ENCODE measurements at regions not wholly inside any gene's neighbourhood (a gene's known extent, or its start where the extent isn't known, plus 50 kb on each side); places are given as distances from the start of the nearest gene placed in this dataset.

- H4K5ac ChIP-seq (ENCODE audit: low read depth, low read length), result no peak overlapping the region
- H3K27ac ChIP-seq (ENCODE audit: insufficient read depth, low read length), result no peak overlapping the region
- in situ Hi-C loops (cut with MboI; ENCODE audit: low sequenced_read_pairs), result no loop called here
- H3K9ac ChIP-seq (ENCODE audit: low read depth, low read length), result no peak overlapping the region
- H4K91ac ChIP-seq (ENCODE audit: insufficient read depth, low read depth, low read length), result no peak overlapping the region
- H3K27me3 ChIP-seq (ENCODE audit: control insufficient read depth, insufficient read depth, low read length), result no peaks in the 10 kb centered on the region
- no peak overlapping the region for H3K18ac ChIP-seq (ENCODE audit: low read depth, low read length)
- H3K4me1 ChIP-seq (ENCODE audit: control insufficient read depth, insufficient read depth, low read length), result no peaks in the 10 kb centered on the region
- POLR2A ChIA-PET (ENCODE audit: unreplicated experiment), result no interaction called here
- no peaks in the 10 kb centered on the region for H3K36me3 ChIP-seq (ENCODE audit: control insufficient read depth, insufficient read depth, low read length)
- H2AK9ac ChIP-seq (replicated peaks; ENCODE audit: low read depth, low read length, poor library complexity), result no peak overlapping the region
- H2BK5ac ChIP-seq (ENCODE audit: low read depth, low read length, poor library complexity, severe bottlenecking), result no peak overlapping the region
- no peak overlapping the region for H2AK5ac ChIP-seq (ENCODE audit: low read depth, low read length)
- dilution Hi-C loops (cut with HindIII; ENCODE audit: low sequenced_read_pairs, unreplicated experiment), result no loop called here
- no peak overlapping the region for H3K14ac ChIP-seq (replicated peaks; ENCODE audit: low read depth, low read length)
- no peak overlapping the region for H3K4me2 ChIP-seq (ENCODE audit: low read depth, low read length)
- no peak overlapping the region for H4K8ac ChIP-seq (ENCODE audit: low read depth in 2 of 2, low read length in 2 of 2)
- no peaks in the 10 kb centered on the region for H4K20me1 ChIP-seq (ENCODE audit: insufficient read depth, low read length)
- TF ChIP-seq SMC3 (IDR thresholded peaks at IDR 0.05; ENCODE audit: low read depth, low read length), result no peak
- TF ChIP-seq MAZ (IDR thresholded peaks at IDR 0.05; ENCODE audit: borderline replicate concordance, low read depth, low read length), result no peak
- no peak for TF ChIP-seq RCOR1 (IDR thresholded peaks at IDR 0.05; ENCODE audit: insufficient replicate concordance, low read length)
- no peak for TF ChIP-seq FOS (IDR thresholded peaks at IDR 0.05; ENCODE audit: low read depth, low read length)
- TF ChIP-seq, protein P1, sequence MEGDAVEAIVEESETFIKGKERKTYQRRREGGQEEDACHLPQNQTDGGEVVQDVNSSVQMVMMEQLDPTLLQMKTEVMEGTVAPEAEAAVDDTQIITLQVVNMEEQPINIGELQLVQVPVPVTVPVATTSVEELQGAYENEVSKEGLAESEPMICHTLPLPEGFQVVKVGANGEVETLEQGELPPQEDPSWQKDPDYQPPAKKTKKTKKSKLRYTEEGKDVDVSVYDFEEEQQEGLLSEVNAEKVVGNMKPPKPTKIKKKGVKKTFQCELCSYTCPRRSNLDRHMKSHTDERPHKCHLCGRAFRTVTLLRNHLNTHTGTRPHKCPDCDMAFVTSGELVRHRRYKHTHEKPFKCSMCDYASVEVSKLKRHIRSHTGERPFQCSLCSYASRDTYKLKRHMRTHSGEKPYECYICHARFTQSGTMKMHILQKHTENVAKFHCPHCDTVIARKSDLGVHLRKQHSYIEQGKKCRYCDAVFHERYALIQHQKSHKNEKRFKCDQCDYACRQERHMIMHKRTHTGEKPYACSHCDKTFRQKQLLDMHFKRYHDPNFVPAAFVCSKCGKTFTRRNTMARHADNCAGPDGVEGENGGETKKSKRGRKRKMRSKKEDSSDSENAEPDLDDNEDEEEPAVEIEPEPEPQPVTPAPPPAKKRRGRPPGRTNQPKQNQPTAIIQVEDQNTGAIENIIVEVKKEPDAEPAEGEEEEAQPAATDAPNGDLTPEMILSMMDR (conservative IDR thresholded peaks at IDR 0.05; ENCODE audit: low read depth, low read length), result no peak
- TF ChIP-seq MAFK (IDR thresholded peaks at IDR 0.05; ENCODE audit: low read depth, low read length), result no peak
- no peak for TF ChIP-seq MXI1 (IDR thresholded peaks at IDR 0.05; ENCODE audit: borderline replicate concordance, low read depth, low read length)
- TF ChIP-seq RFX5 (IDR thresholded peaks at IDR 0.05; ENCODE audit: low read depth, low read length), result no peak
- TF ChIP-seq CHD1 (IDR thresholded peaks at IDR 0.05; ENCODE audit: low read depth, low read length), result no peak
- TF ChIP-seq, protein P2, sequence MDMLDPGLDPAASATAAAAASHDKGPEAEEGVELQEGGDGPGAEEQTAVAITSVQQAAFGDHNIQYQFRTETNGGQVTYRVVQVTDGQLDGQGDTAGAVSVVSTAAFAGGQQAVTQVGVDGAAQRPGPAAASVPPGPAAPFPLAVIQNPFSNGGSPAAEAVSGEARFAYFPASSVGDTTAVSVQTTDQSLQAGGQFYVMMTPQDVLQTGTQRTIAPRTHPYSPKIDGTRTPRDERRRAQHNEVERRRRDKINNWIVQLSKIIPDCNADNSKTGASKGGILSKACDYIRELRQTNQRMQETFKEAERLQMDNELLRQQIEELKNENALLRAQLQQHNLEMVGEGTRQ (IDR thresholded peaks at IDR 0.05; ENCODE audit: low read depth, low read length), result no peak
- TF ChIP-seq NFE2L2 (IDR thresholded peaks at IDR 0.05; ENCODE audit: low read depth, low read length), result no peak
- no peak for TF ChIP-seq BHLHE40 (IDR thresholded peaks at IDR 0.05; ENCODE audit: low read depth, low read length)
- no peak for TF ChIP-seq RAD21 (IDR thresholded peaks at IDR 0.05; ENCODE audit: low read length)
- no peak for TF ChIP-seq POLR2A (IDR thresholded peaks at IDR 0.05; ENCODE audit: low read depth, low read length)
- no peak for TF ChIP-seq CEBPB (IDR thresholded peaks at IDR 0.05; ENCODE audit: low read depth, low read length)
- no peak for TF ChIP-seq ELK1 (IDR thresholded peaks at IDR 0.05; ENCODE audit: borderline replicate concordance, low read depth, low read length)
- no peak overlapping the region for H3K4me3 ChIP-seq (ENCODE audit: insufficient read depth, low read depth, low read length)
- no peak overlapping the region for H3K4ac ChIP-seq (ENCODE audit: low read depth, low read length)
- H3K23ac ChIP-seq (ENCODE audit: low read depth, low read length), result no peak overlapping the region
- intact Hi-C loops (cut with micrococcal nuclease), result no loop called here
- no peak overlapping the region for H2BK120ac ChIP-seq (ENCODE audit: low read depth, low read length)
- H3K9me3 ChIP-seq (ENCODE audit: control insufficient read depth, insufficient read depth, low read length), result peaks cover 3% of the 10 kb centered on the region; the same call in 1 of the 2 replicates
- BruUV-seq (replicated peaks), result no TSS peak
- H2BK15ac ChIP-seq (ENCODE audit: low read depth, low read length), result no peak overlapping the region
- CTCF ChIA-PET, result no interaction called here
- H3K79me1 ChIP-seq (ENCODE audit: low read depth in 1 of 2, low read length in 2 of 2), result no peaks in the 10 kb centered on the region
- DNase-seq, result no peak
- no peaks in the 10 kb centered on the region for H3K9me1 ChIP-seq (ENCODE audit: insufficient read depth, low read length)
- H3K56ac ChIP-seq (ENCODE audit: extremely low read depth, insufficient read depth, low read length), result no peak overlapping the region
- ATAC-seq (ENCODE audit: low read depth), result no peak
- H2AFZ ChIP-seq (replicated peaks; ENCODE audit: low read length, poor library complexity), result peak overlapping the region; percentile 2
- H2BK20ac ChIP-seq (ENCODE audit: low read depth, low read length), result no peak overlapping the region
- 47% methylated on average over 8 of the region's 10 CpGs; no CpG with 5 or more reads in 1 of the 2 experiments for WGBS, 2 experiments (ENCODE audit: extremely low coverage in 2 of 2, insufficient read length in 1 of 2)
Observed at GRCh38 chr20:41894255-41894963, 276.2 kb upstream of the CHD6 start.
